ENCODE measurements at regions not wholly inside any gene's neighbourhood (a gene's known extent, or its start where the extent isn't known, plus 50 kb on each side); places are given as distances from the start of the nearest gene placed in this dataset.

GRCh38 chrX:39580043-39580442 is 517.7 kb downstream of the BCOR start:
- Histone ChIP-seq H4K20me1 (ENCODE audit: insufficient read depth, low read depth, low read length) (no peaks in the 10 kb centered on the region), H3K79me2 (ENCODE audit: low read length) (no peaks in the 10 kb centered on the region), H3K4me2 (ENCODE audit: low read depth, low read length, poor library complexity, severe bottlenecking) (no peak overlapping the region), H3K9ac (ENCODE audit: low read length) (no peak overlapping the region), H3K36me3 (ENCODE audit: insufficient read depth, low read length) (no peaks in the 10 kb centered on the region), H3K9me2 (replicated peaks; ENCODE audit: insufficient read depth, low read length) (no peaks in the 10 kb centered on the region), H3K4me3 (ENCODE audit: low read length) (no peak overlapping the region), H2AFZ (ENCODE audit: low read length) (no peak overlapping the region), H3K27me3 (ENCODE audit: low read length) (no peaks in the 10 kb centered on the region), H3K4me1 (ENCODE audit: low read length) (peaks cover 7% of the 10 kb centered on the region), H3K9me3 (ENCODE audit: low read length) (no peaks in the 10 kb centered on the region), H3K27ac (ENCODE audit: low read length) (no peak overlapping the region)
- DNase-seq, result no peak

GRCh38 chrX:39581411-39581810 is 516.3 kb downstream of the BCOR start:
- no peaks in the 10 kb centered on the region for H3K9me2 ChIP-seq (replicated peaks; ENCODE audit: insufficient read depth, low read length)
- no peak overlapping the region for H2AFZ ChIP-seq (ENCODE audit: low read length)
- H3K27me3 ChIP-seq (ENCODE audit: low read length), result no peaks in the 10 kb centered on the region
- no peak overlapping the region for H3K27ac ChIP-seq (ENCODE audit: low read length)
- H3K36me3 ChIP-seq (ENCODE audit: insufficient read depth, low read length), result no peaks in the 10 kb centered on the region
- H4K20me1 ChIP-seq (ENCODE audit: insufficient read depth, low read depth, low read length), result no peaks in the 10 kb centered on the region
- H3K9me3 ChIP-seq (ENCODE audit: low read length), result no peaks in the 10 kb centered on the region
- no peak overlapping the region for H3K4me2 ChIP-seq (ENCODE audit: low read depth, low read length, poor library complexity, severe bottlenecking)
- no peak for DNase-seq
- H3K9ac ChIP-seq (ENCODE audit: low read length), result no peak overlapping the region
- H3K4me1 ChIP-seq (ENCODE audit: low read length), result peaks cover 7% of the 10 kb centered on the region
- no peaks in the 10 kb centered on the region for H3K79me2 ChIP-seq (ENCODE audit: low read length)
- no peak overlapping the region for H3K4me3 ChIP-seq (ENCODE audit: low read length)

GRCh38 chrX:39582091-39582490 is 515.7 kb downstream of the BCOR start:
- H3K36me3 ChIP-seq (ENCODE audit: insufficient read depth, low read length), result no peaks in the 10 kb centered on the region
- no peak overlapping the region for H3K4me2 ChIP-seq (ENCODE audit: low read depth, low read length, poor library complexity, severe bottlenecking)

GRCh38 chrX:39582976-39583375 is 514.8 kb downstream of the BCOR start:
- no peak overlapping the region for H3K4me2 ChIP-seq (ENCODE audit: low read depth, low read length, poor library complexity, severe bottlenecking)
- no peak for DNase-seq
- H3K9me3 ChIP-seq (ENCODE audit: low read length), result no peaks in the 10 kb centered on the region
- no peak overlapping the region for H2AFZ ChIP-seq (ENCODE audit: low read length)
- no peaks in the 10 kb centered on the region for H3K36me3 ChIP-seq (ENCODE audit: insufficient read depth, low read length)
- no peaks in the 10 kb centered on the region for H3K9me2 ChIP-seq (replicated peaks; ENCODE audit: insufficient read depth, low read length)
- H3K4me3 ChIP-seq (ENCODE audit: low read length), result no peak overlapping the region
- no peak overlapping the region for H3K27ac ChIP-seq (ENCODE audit: low read length)
- no peaks in the 10 kb centered on the region for H3K79me2 ChIP-seq (ENCODE audit: low read length)
- no peaks in the 10 kb centered on the region for H3K27me3 ChIP-seq (ENCODE audit: low read length)
- H3K4me1 ChIP-seq (ENCODE audit: low read length), result peaks cover 6% of the 10 kb centered on the region
- no peaks in the 10 kb centered on the region for H4K20me1 ChIP-seq (ENCODE audit: insufficient read depth, low read depth, low read length)
- H3K9ac ChIP-seq (ENCODE audit: low read length), result no peak overlapping the region

More at GRCh38 chrX:39582091-39582490, 515.7 kb downstream of the BCOR start:
- Histone ChIP-seq H4K20me1 (ENCODE audit: insufficient read depth, low read depth, low read length) (no peaks in the 10 kb centered on the region), H3K27ac (ENCODE audit: low read length) (no peak overlapping the region), H3K4me1 (ENCODE audit: low read length) (peaks cover 7% of the 10 kb centered on the region), H3K79me2 (ENCODE audit: low read length) (no peaks in the 10 kb centered on the region), H3K27me3 (ENCODE audit: low read length) (no peaks in the 10 kb centered on the region), H3K9me2 (replicated peaks; ENCODE audit: insufficient read depth, low read length) (no peaks in the 10 kb centered on the region), H3K9ac (ENCODE audit: low read length) (no peak overlapping the region), H2AFZ (ENCODE audit: low read length) (no peak overlapping the region), H3K9me3 (ENCODE audit: low read length) (no peaks in the 10 kb centered on the region), H3K4me3 (ENCODE audit: low read length) (no peak overlapping the region)
- no peak for DNase-seq

- H3K4me2 ChIP-seq (ENCODE audit: low read depth, low read length, poor library complexity, severe bottlenecking), result no peak overlapping the region
- no peak overlapping the region for H3K4me3 ChIP-seq (ENCODE audit: low read length)
- no peak overlapping the region for H3K27ac ChIP-seq (ENCODE audit: low read length)
- no peak overlapping the region for H2AFZ ChIP-seq (ENCODE audit: low read length)
- no peaks in the 10 kb centered on the region for H3K9me3 ChIP-seq (ENCODE audit: low read length)
- H3K4me1 ChIP-seq (ENCODE audit: low read length), result no peaks in the 10 kb centered on the region
- H4K20me1 ChIP-seq (ENCODE audit: insufficient read depth, low read depth, low read length), result no peaks in the 10 kb centered on the region
- no peak overlapping the region for H3K9ac ChIP-seq (ENCODE audit: low read length)
- no peaks in the 10 kb centered on the region for H3K9me2 ChIP-seq (replicated peaks; ENCODE audit: insufficient read depth, low read length)
- no peaks in the 10 kb centered on the region for H3K79me2 ChIP-seq (ENCODE audit: low read length)
- DNase-seq, result no peak
- H3K27me3 ChIP-seq (ENCODE audit: low read length), result no peaks in the 10 kb centered on the region
- no peaks in the 10 kb centered on the region for H3K36me3 ChIP-seq (ENCODE audit: insufficient read depth, low read length)
These were observed 511.9 kb downstream of the BCOR start for GRCh38 chrX:39585808-39586207.

- Histone ChIP-seq H3K36me3 (ENCODE audit: insufficient read depth, low read length) (no peaks in the 10 kb centered on the region), H3K9ac (ENCODE audit: low read length) (no peak overlapping the region), H3K79me2 (ENCODE audit: low read length) (no peaks in the 10 kb centered on the region), H3K27me3 (ENCODE audit: low read length) (no peaks in the 10 kb centered on the region), H3K4me3 (ENCODE audit: low read length) (no peak overlapping the region), H3K27ac (ENCODE audit: low read length) (no peak overlapping the region), H2AFZ (ENCODE audit: low read length) (no peak overlapping the region), H3K9me3 (ENCODE audit: low read length) (no peaks in the 10 kb centered on the region), H4K20me1 (ENCODE audit: insufficient read depth, low read depth, low read length) (no peaks in the 10 kb centered on the region), H3K4me1 (ENCODE audit: low read length) (no peaks in the 10 kb centered on the region), H3K9me2 (replicated peaks; ENCODE audit: insufficient read depth, low read length) (no peaks in the 10 kb centered on the region), H3K4me2 (ENCODE audit: low read depth, low read length, poor library complexity, severe bottlenecking) (no peak overlapping the region)
- no peak for DNase-seq
These were observed 511.4 kb downstream of the BCOR start for GRCh38 chrX:39586359-39586758.

- no peak overlapping the region for H3K4me2 ChIP-seq (ENCODE audit: low read depth, low read length, poor library complexity, severe bottlenecking)
- no peaks in the 10 kb centered on the region for H3K79me2 ChIP-seq (ENCODE audit: low read length)
- H3K4me3 ChIP-seq (ENCODE audit: low read length), result no peak overlapping the region
- H3K9ac ChIP-seq (ENCODE audit: low read length), result no peak overlapping the region
- H4K20me1 ChIP-seq (ENCODE audit: insufficient read depth, low read depth, low read length), result no peaks in the 10 kb centered on the region
- H2AFZ ChIP-seq (ENCODE audit: low read length), result no peak overlapping the region
- no peaks in the 10 kb centered on the region for H3K9me3 ChIP-seq (ENCODE audit: low read length)
- no peaks in the 10 kb centered on the region for H3K36me3 ChIP-seq (ENCODE audit: insufficient read depth, low read length)
- no peaks in the 10 kb centered on the region for H3K27me3 ChIP-seq (ENCODE audit: low read length)
- H3K4me1 ChIP-seq (ENCODE audit: low read length), result no peaks in the 10 kb centered on the region
- no peak for DNase-seq
- H3K27ac ChIP-seq (ENCODE audit: low read length), result no peak overlapping the region
- H3K9me2 ChIP-seq (replicated peaks; ENCODE audit: insufficient read depth, low read length), result no peaks in the 10 kb centered on the region
These were observed 506.7 kb downstream of the BCOR start for GRCh38 chrX:39591099-39591498.

GRCh38 chrX:39592776-39593175 is 505.0 kb downstream of the BCOR start:
- H3K9me3 ChIP-seq (ENCODE audit: low read length), result no peaks in the 10 kb centered on the region
- no peak for DNase-seq
- no peaks in the 10 kb centered on the region for H3K27me3 ChIP-seq (ENCODE audit: low read length)
- no peak overlapping the region for H3K9ac ChIP-seq (ENCODE audit: low read length)
- H2AFZ ChIP-seq (ENCODE audit: low read length), result no peak overlapping the region
- H3K4me2 ChIP-seq (ENCODE audit: low read depth, low read length, poor library complexity, severe bottlenecking), result no peak overlapping the region
- no peaks in the 10 kb centered on the region for H4K20me1 ChIP-seq (ENCODE audit: insufficient read depth, low read depth, low read length)
- H3K27ac ChIP-seq (ENCODE audit: low read length), result no peak overlapping the region
- no peak overlapping the region for H3K4me3 ChIP-seq (ENCODE audit: low read length)
- no peaks in the 10 kb centered on the region for H3K79me2 ChIP-seq (ENCODE audit: low read length)
- H3K36me3 ChIP-seq (ENCODE audit: insufficient read depth, low read length), result no peaks in the 10 kb centered on the region
- no peaks in the 10 kb centered on the region for H3K9me2 ChIP-seq (replicated peaks; ENCODE audit: insufficient read depth, low read length)
- no peaks in the 10 kb centered on the region for H3K4me1 ChIP-seq (ENCODE audit: low read length)

- no peak overlapping the region for H3K27ac ChIP-seq (ENCODE audit: low read length)
- no peaks in the 10 kb centered on the region for H3K9me2 ChIP-seq (replicated peaks; ENCODE audit: insufficient read depth, low read length)
- no peak overlapping the region for H3K4me3 ChIP-seq (ENCODE audit: low read length)
- no peak overlapping the region for H3K9ac ChIP-seq (ENCODE audit: low read length)
- H3K79me2 ChIP-seq (ENCODE audit: low read length), result no peaks in the 10 kb centered on the region
- H3K27me3 ChIP-seq (ENCODE audit: low read length), result no peaks in the 10 kb centered on the region
- H3K9me3 ChIP-seq (ENCODE audit: low read length), result no peaks in the 10 kb centered on the region
- no peak overlapping the region for H2AFZ ChIP-seq (ENCODE audit: low read length)
- H3K4me1 ChIP-seq (ENCODE audit: low read length), result no peaks in the 10 kb centered on the region
- DNase-seq, result no peak
- no peaks in the 10 kb centered on the region for H4K20me1 ChIP-seq (ENCODE audit: insufficient read depth, low read depth, low read length)
- H3K4me2 ChIP-seq (ENCODE audit: low read depth, low read length, poor library complexity, severe bottlenecking), result no peak overlapping the region
- H3K36me3 ChIP-seq (ENCODE audit: insufficient read depth, low read length), result no peaks in the 10 kb centered on the region
These were observed 501.8 kb downstream of the BCOR start for GRCh38 chrX:39595977-39596376.

Measured in Karpas-422 (cell line).